MM.1S (cell line): ENCODE measurements at regions not wholly inside any gene's neighbourhood (a gene's known extent, or its start where the extent isn't known, plus 50 kb on each side); places are given as distances from the start of the nearest gene placed in this dataset.

Experiments used
- DNase-seq: peaks from one replicate; pipeline ENCODE4 v3.0.0-alpha.2; 2015
- H2AFZ ChIP-seq: fragments of 300-600 bp; sonication (generic); 2 replicates; pipeline ENCODE4 v1.6.0; 2016; ENCODE audit warnings: antibody characterized with exemption, low read length
- H3F3A ChIP-seq: fragments of 300-600 bp; sonication (generic); 2 replicates; pipeline ENCODE4 v1.6.1; 2016; ENCODE audit warnings: mild to moderate bottlenecking, antibody characterized with exemption, low read length, moderate library complexity, mixed read lengths; ENCODE audit not compliant: insufficient read depth
- H3K27ac ChIP-seq: fragments of 300-600 bp; sonication (generic); 2 replicates; pipeline ENCODE4 v1.5.1; 2016; ENCODE audit warnings: mild to moderate bottlenecking, low read length
- H3K27me3 ChIP-seq: fragments of 300-600 bp; sonication (generic); replicated peaks from 2 replicates; pipeline ENCODE4 v1.6.0; 2016; ENCODE audit warnings: low read length; ENCODE audit not compliant: insufficient read depth
- H3K36me3 ChIP-seq: fragments of 300-600 bp; sonication (generic); replicated peaks from 2 replicates; pipeline ENCODE4 v1.6.1; 2016; ENCODE audit warnings: mild to moderate bottlenecking, low read length, mixed read lengths; ENCODE audit not compliant: insufficient read depth
- H3K4me1 ChIP-seq: fragments of 300-600 bp; sonication (generic); 2 replicates; pipeline ENCODE4 v1.6.1; 2016; ENCODE audit warnings: low read length, mixed read lengths
- H3K4me2 ChIP-seq: fragments of 300-600 bp; sonication (generic); 2 replicates; pipeline ENCODE4 v1.6.0; 2016; ENCODE audit warnings: low read depth, low read length
- H3K4me3 ChIP-seq: fragments of 300-600 bp; sonication (generic); 2 replicates; pipeline ENCODE4 v1.5.1; 2016; ENCODE audit warnings: low read length, mixed read lengths
- H3K79me2 ChIP-seq: fragments of 300-600 bp; sonication (generic); 2 replicates; pipeline ENCODE4 v1.6.1; 2016; ENCODE audit warnings: mixed run types, low read length, mixed read lengths
- H3K9ac ChIP-seq: fragments of 300-600 bp; sonication (generic); 2 replicates; pipeline ENCODE4 v1.6.1; 2016; ENCODE audit warnings: low read length, mixed read lengths
- H3K9me2 ChIP-seq: fragments of 300-600 bp; sonication (generic); replicated peaks from 2 replicates; pipeline ENCODE4 v1.6.1; 2016; ENCODE audit warnings: mild to moderate bottlenecking, low read length, mixed read lengths; ENCODE audit not compliant: insufficient read depth
- H3K9me3 ChIP-seq: fragments of 300-600 bp; sonication (generic); replicated peaks from 2 replicates; pipeline ENCODE4 v1.6.1; 2016; ENCODE audit warnings: mild to moderate bottlenecking, low read length, mixed read lengths; ENCODE audit not compliant: insufficient read depth
- H4K20me1 ChIP-seq: fragments of 300-600 bp; sonication (generic); 2 replicates; pipeline ENCODE4 v1.6.1; 2016; ENCODE audit warnings: mild to moderate bottlenecking, low read length, moderate library complexity, mixed read lengths; ENCODE audit not compliant: insufficient read depth
- CTCF ChIP-seq: fragments of 300-600 bp; sonication (generic); IDR thresholded peaks from 2 replicates; pipeline ENCODE4 v1.5.1; 2016; ENCODE audit warnings: antibody characterized with exemption, low read length, mixed read lengths
- EZH2 ChIP-seq: fragments of 300-600 bp; sonication (generic); optimal IDR thresholded peaks from 2 replicates; pipeline ENCODE3; 2017; ENCODE audit warnings: low read depth, mild to moderate bottlenecking, antibody characterized with exemption, low read length, mixed read lengths
- EZH2phosphoT487 ChIP-seq: fragments of 300-600 bp; sonication (generic); IDR thresholded peaks from 2 replicates; pipeline ENCODE4 v1.6.1; 2018; ENCODE audit warnings: antibody characterized with exemption, low read length

GRCh38 chr2:6747433-6747832 is 118.3 kb downstream of the CMPK2 start:
- Histone ChIP-seq H3K9me2 (no peaks in the 10 kb centered on the region), H4K20me1 (no peaks in the 10 kb centered on the region), H3K4me3 (no peak overlapping the region), H3K9me3 (no peaks in the 10 kb centered on the region), H3K4me2 (no peak overlapping the region), H3K4me1 (no peaks in the 10 kb centered on the region), H3K36me3 (no peaks in the 10 kb centered on the region), H3K27me3 (no peaks in the 10 kb centered on the region), H3F3A (no peaks in the 10 kb centered on the region), H3K9ac (no peak overlapping the region), H2AFZ (no peak overlapping the region), H3K79me2 (no peaks in the 10 kb centered on the region), H3K27ac (no peak overlapping the region)
- TF ChIP-seq EZH2 (no peak), CTCF (no peak), EZH2phosphoT487 (no peak)
- DNase-seq: no peak

GRCh38 chr2:6748406-6749067 is 117.2 kb downstream of the CMPK2 start:
- TF ChIP-seq EZH2 (no peak), CTCF (no peak), EZH2phosphoT487 (no peak)
- H3K9ac ChIP-seq: no peak overlapping the region

GRCh38 chr2:6749962-6750361 is 115.7 kb downstream of the CMPK2 start:
- no peak overlapping the region for H3K4me3 ChIP-seq
- no peaks in the 10 kb centered on the region for H3K36me3 ChIP-seq
- no peaks in the 10 kb centered on the region for H3K9me3 ChIP-seq
- H3K4me1 ChIP-seq: no peaks in the 10 kb centered on the region
- H3K9me2 ChIP-seq: no peaks in the 10 kb centered on the region
- H3F3A ChIP-seq: no peaks in the 10 kb centered on the region
- TF ChIP-seq EZH2phosphoT487 (no peak), CTCF (no peak), EZH2 (no peak)
- no peak overlapping the region for H3K27ac ChIP-seq
- no peaks in the 10 kb centered on the region for H4K20me1 ChIP-seq
- H3K4me2 ChIP-seq: no peak overlapping the region
- no peaks in the 10 kb centered on the region for H3K79me2 ChIP-seq
- no peak for DNase-seq
- H3K9ac ChIP-seq: no peak overlapping the region
- no peaks in the 10 kb centered on the region for H3K27me3 ChIP-seq
- H2AFZ ChIP-seq: no peak overlapping the region

More at GRCh38 chr2:6748406-6749067, 117.2 kb downstream of the CMPK2 start:
- H3K4me3 ChIP-seq: no peak overlapping the region
- no peak overlapping the region for H3K27ac ChIP-seq
- no peaks in the 10 kb centered on the region for H3K79me2 ChIP-seq
- H3F3A ChIP-seq: no peaks in the 10 kb centered on the region
- H3K4me1 ChIP-seq: no peaks in the 10 kb centered on the region
- no peak overlapping the region for H2AFZ ChIP-seq
- no peaks in the 10 kb centered on the region for H3K9me2 ChIP-seq
- no peaks in the 10 kb centered on the region for H3K27me3 ChIP-seq
- no peaks in the 10 kb centered on the region for H4K20me1 ChIP-seq
- H3K4me2 ChIP-seq: no peak overlapping the region
- no peak for DNase-seq
- H3K9me3 ChIP-seq: no peaks in the 10 kb centered on the region
- H3K36me3 ChIP-seq: no peaks in the 10 kb centered on the region
